Colonic mucosa (tissue), 4 donors: ENCODE measurements at regions not wholly inside any gene's neighbourhood (a gene's known extent, or its start where the extent isn't known, plus 50 kb on each side); places are given as distances from the start of the nearest gene placed in this dataset.

Experiments used
- DNase-seq: peaks from one replicate; pipeline ENCODE4 v3.0.0-alpha.2; 2020
- H3K27ac ChIP-seq: fragments of 200-600 bp; one replicate; pipeline ENCODE4 v1.8.0; 2021
- H3K27me3 ChIP-seq: fragments of 200-600 bp; one replicate; pipeline ENCODE4 v1.8.0; 2021
- H3K36me3 ChIP-seq: fragments of 200-600 bp; one replicate; pipeline ENCODE4 v1.8.0; 2021
- H3K4me1 ChIP-seq: fragments of 200-600 bp; one replicate; pipeline ENCODE4 v1.8.0; 2021; ENCODE audit warnings: mild to moderate bottlenecking
- H3K4me3 ChIP-seq: fragments of 200-600 bp; one replicate; pipeline ENCODE4 v1.8.0; 2021
- H3K9ac ChIP-seq, 2 donors: one replicate each; pipeline ENCODE4 v1.7.0; 2013; ENCODE audit warnings: control low read depth in 2 of 2, low read depth in 2 of 2, low read length in 2 of 2
- H3K9me3 ChIP-seq: fragments of 200-600 bp; one replicate; pipeline ENCODE4 v1.8.0; 2021
- CTCF ChIP-seq: fragments of 200-600 bp; IDR thresholded peaks from one replicate; pipeline ENCODE4 v1.8.0; 2022; ENCODE audit warnings: antibody characterized with exemption, mild to moderate bottlenecking
- intact Hi-C: fragments of 100-400 bp; cut with DNase I; formaldehyde crosslinking; loops from one replicate; pipeline ENCODE4 v1.14.1; 2022
- donor health status: healthy.
- donor health status: DM: no; HTN: no; CAD: no.
- donor health status: DM: no; HTN: no; CAD: no.

DNA sequence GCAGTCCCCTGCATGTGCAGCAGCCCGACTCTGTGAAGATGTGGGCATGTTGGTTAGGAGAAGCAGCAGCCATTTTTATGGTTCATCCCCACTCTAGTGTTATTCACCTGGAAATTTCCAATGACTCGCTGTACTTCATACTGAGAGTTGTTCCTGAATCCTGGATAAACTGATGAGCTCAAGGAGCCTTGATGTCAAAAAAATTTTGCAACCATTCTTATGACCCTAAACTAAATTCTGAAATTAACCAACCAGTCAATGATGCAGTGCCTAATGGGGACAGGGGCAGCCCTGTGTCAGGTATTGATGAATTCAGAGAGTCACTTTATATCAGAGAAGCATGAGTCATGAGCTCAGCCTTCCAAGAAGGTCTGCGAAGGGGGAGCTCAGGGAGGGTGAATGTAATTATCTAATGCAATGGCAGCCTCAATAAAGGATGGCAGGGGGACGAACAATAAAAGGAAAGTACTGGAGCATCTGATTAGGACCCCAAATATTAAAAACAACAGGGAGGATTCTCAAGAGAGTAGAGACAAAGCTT is 108.4 kb upstream of the VEPH1 start:
- Histone ChIP-seq H3K9ac (no peak overlapping the region), H3K9me3 (no peaks in the 10 kb centered on the region), H3K4me1 (no peaks in the 10 kb centered on the region), H3K36me3 (no peaks in the 10 kb centered on the region), H3K27ac (no peak overlapping the region), H3K4me3 (no peak overlapping the region), H3K27me3 (no peaks in the 10 kb centered on the region)
- no peak for DNase-seq
- intact Hi-C loops = loop anchor here (10.0 kb wide), 1 partner anchor 923 kb away; no protein-coding TSS in a partner anchor
- TF ChIP-seq CTCF = no peak

DNA sequence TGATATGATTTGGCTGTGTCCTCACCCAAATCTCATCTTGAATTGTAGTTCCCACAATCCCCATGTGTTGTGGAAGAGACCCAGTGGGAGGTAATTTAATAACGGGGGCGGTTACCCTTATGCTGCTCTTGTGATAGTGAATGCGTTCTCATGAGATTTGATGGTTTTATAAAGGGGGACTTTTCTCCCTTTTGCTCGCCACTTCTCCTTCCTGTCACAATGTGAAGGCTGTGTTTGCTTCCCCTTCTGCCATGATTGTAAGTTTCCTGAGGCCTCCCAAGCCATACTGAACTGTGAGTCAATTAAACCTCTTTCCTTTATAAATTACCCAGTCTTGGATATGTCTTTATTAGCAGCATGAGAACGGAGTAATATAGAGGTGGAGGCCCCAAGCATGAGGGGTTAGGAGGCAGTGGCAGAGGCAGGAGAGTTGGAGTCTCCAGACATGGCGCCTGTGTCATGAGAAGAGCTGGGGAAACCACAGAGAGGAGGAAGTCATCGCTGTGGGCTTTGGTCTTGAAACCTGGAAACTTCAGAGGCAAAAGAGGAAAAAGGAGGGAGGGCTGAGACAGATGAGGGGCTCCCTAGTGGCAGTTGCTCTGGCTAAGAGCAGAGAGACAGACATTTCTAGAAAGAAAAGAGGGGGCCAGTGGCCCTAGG is 107.8 kb upstream of the VEPH1 start:
- DNase-seq = no peak
- no peaks in the 10 kb centered on the region for H3K9me3 ChIP-seq
- no peak overlapping the region for H3K4me3 ChIP-seq
- H3K36me3 ChIP-seq = no peaks in the 10 kb centered on the region
- no peak overlapping the region for H3K27ac ChIP-seq
- no peaks in the 10 kb centered on the region for H3K27me3 ChIP-seq
- intact Hi-C loops = loop anchor here (10.0 kb wide), 1 partner anchor 924 kb away; no protein-coding TSS in a partner anchor
- H3K4me1 ChIP-seq = no peaks in the 10 kb centered on the region
- no peak for TF ChIP-seq CTCF
- no peak overlapping the region for H3K9ac ChIP-seq

DNA sequence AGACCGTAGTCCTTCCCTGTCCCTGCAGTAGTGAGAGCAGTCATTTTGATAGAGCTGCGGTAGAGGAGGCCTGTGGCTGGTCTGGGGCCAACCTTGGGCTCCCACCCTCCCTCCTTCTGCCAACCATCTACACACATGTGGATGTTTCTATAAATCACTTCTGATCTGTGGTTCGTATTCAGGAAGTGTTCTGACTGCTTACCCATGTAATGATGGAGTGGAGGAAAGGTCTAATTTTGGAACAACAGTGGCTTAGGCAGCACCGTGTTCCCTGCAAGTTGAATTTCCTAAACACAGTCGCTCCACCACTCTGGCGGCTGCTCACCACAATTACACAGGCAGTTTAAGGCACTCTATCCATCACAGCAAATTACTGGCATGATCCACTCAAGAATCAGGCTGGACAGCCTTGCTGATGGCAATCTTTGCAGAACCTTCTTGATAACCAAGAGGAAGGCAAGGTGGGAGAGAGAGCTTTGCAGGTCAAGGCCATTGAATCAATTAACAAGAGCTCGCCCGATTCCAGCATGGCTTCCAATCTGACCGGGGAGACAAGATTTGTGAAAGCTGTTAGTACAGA is 104.7 kb upstream of the VEPH1 start:
- Histone ChIP-seq H3K27me3 (no peaks in the 10 kb centered on the region), H3K4me3 (no peak overlapping the region), H3K36me3 (no peaks in the 10 kb centered on the region), H3K27ac (no peak overlapping the region), H3K9ac (no peak overlapping the region), H3K4me1 (no peaks in the 10 kb centered on the region), H3K9me3 (no peaks in the 10 kb centered on the region)
- no peak for TF ChIP-seq CTCF
- no peak for DNase-seq
- intact Hi-C loops = no loop called here

DNA sequence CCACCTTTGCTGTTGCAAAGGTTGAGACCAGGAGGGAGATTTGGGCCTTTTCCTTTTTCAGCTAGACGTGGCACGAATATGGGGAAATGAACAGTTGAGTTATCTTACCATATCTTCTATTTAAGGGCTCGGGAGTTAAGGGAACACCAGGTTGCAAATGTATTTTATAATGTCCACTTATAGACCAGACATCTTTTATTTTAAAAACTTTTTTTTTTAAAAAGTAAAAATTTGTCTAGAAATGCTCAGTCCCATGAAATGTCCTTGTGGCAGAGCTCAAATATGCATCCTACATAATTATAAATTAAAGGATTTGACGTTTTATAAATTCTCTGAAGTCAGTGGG is 103.6 kb upstream of the VEPH1 start:
- intact Hi-C loops = no loop called here
- no peak for TF ChIP-seq CTCF
- Histone ChIP-seq H3K9me3 (no peaks in the 10 kb centered on the region), H3K27me3 (no peaks in the 10 kb centered on the region), H3K4me1 (no peaks in the 10 kb centered on the region), H3K9ac (no peak overlapping the region), H3K27ac (no peak overlapping the region), H3K4me3 (no peak overlapping the region), H3K36me3 (no peaks in the 10 kb centered on the region)
- no peak for DNase-seq

GRCh38 chr3:157606011-157606851 is 103.0 kb upstream of the VEPH1 start:
- DNase-seq = peak; percentile 44
- intact Hi-C loops = no loop called here
- Histone ChIP-seq H3K4me3 (no peak overlapping the region), H3K27ac (no peak overlapping the region), H3K4me1 (no peaks in the 10 kb centered on the region), H3K27me3 (no peaks in the 10 kb centered on the region), H3K36me3 (no peaks in the 10 kb centered on the region), H3K9ac (no peak overlapping the region), H3K9me3 (no peaks in the 10 kb centered on the region)
- TF ChIP-seq CTCF = peak; percentile 69
